ENCODE measurements at regions not wholly inside any gene's neighbourhood (a gene's known extent, or its start where the extent isn't known, plus 50 kb on each side); places are given as distances from the start of the nearest gene placed in this dataset.
"Not testable (repeated sequence)": the region's sequence is repeated elsewhere in the genome, so short reads cannot be mapped to it uniquely, and the experiment has no call there.

DNA sequence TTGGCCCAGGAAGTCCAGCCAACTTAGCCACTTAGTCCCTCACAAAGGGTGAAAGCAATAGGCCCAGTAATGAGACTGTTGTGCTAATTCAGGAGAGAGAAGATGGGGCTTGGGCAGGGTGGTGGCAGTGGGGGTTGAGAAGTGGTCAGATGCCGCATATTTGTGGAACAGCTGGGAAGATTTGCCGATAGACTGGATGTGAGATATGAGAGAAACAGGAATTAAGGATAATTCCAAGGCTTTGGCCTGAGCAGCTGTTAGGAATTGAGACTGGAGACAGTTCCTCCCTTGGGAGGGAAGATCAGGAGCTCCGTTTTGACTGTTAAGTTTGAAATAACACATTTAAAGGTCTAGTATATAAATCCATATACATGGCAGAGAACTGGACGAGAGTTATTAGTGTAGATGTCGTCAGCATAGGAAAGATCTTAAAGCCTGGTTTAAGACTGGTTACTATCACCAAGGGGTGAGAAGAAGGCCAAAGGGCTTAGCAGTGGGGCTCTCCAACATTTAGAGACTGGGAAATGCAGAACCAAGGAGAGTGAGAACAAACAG, 323.7 kb upstream of the FAM78B start:
- no peak for DNase-seq (ENCODE audit: low read depth)

DNA sequence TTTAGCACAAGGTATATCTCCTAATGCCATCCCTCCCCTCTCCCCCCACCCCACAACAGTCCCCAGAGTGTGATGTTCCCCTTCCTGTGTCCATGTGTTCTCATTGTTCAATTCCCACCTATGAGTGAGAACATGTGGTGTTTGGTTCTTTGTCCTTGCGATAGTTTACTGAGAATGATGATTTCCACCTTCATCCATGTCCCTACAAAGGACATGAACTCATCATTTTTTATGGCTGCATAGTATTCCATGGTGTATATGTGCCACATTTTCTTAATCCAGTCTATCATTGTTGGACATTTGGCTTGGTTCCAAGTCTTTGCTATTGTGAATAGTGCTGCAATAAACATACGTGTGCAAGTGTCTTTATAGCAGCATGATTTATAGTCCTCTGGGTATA, 327.0 kb upstream of the FAM78B start:
- not testable (repeated sequence) for DNase-seq (ENCODE audit: low read depth)

DNA sequence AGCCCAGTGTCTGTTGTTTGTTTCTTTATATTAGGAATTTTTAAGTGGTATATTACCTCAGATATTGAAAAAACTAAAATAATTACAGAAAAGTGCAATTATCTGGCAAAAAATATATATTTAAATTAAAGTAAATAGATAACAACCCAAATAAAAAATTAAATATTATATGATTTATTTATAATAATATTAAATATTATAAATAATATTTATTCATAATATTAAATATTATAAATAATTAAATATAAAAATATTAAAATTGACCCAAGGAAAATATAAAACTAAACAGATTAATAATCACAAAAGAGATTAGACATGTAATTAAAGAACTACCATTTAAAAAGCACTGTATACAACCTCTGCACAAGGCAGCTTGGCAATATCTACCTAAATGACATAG, 331.9 kb upstream of the POGK start:
- DNase-seq (ENCODE audit: low read depth) = no peak

DNA sequence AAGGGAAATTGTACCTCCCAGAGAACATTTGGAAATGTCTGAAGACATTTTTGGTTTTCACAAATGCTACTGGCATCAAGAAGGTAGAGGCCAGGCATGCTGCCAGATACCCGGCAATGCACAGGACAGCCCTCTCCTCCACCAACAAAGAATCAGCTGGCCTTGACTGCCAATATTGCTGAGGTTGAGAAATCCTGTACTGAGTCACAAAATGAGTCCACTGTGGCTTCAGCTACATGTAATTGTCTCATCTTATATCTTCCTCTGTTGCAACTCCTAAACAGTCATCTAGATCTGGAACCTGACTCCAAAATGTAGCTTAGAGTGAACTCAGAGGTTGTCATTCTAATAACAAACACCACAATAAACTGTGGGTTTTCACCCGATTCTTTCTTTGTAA, 327.5 kb upstream of the POGK start:
- DNase-seq (ENCODE audit: low read depth) = no peak

DNA sequence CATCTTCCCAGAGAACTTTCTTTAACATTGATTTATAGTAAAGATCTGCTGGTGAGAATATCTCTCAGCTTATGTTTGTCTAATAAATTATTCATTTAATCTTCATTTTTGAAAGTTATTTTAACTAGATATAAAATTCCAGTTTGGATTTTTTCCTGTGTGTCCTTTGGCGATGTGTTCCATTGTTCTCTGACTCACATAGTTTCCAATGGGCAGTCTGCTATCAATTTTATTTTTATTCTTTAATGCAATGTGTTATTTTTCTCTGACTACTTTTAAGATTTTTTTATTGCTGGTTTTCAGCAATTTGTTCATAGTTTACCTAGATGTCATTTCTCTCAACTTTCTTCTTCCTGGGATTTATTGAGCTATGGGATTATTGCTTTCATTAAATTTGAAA, 325.2 kb upstream of the POGK start:
- DNase-seq (ENCODE audit: low read depth) = no peak

DNA sequence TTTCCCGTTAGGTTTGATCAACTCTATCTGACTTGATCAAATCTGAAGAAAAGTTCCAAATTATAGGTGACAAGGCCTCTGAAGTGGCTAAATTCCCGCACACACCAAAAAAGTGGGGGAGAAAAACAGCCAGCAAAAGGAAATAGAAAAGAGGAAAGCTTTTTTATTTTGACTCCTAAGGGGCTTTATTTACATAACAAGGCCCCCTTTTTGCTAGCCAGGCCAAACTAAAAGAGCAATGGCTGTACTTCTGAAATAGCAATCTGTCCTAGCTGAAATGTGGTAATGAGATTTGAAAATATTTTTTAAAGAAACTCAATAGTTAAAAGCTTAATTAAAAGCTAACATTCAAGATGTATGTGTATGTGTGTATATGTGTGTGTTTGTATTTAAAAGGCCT, 311.5 kb upstream of the POGK start:
- DNase-seq (ENCODE audit: low read depth) = no peak

DNA sequence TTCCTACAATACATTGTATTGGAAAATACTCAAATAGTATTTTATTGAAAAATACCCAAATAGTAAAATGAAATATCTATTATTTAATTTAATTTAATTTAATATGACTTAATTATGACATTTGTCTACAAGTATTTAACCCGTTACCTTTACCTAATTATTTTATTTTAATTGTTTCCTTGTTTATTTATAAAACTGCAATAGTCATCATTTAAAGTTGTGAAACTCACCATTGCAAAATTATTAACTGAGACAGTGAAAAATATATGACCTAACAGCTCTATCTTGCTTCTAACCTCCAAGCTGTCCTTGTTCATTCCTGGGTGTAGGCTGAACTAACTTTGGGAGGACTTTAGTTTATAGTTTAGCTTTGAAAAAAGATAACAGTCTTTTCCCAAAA, 300.6 kb upstream of the POGK start:
- DNase-seq (ENCODE audit: low read depth) = no peak

DNA sequence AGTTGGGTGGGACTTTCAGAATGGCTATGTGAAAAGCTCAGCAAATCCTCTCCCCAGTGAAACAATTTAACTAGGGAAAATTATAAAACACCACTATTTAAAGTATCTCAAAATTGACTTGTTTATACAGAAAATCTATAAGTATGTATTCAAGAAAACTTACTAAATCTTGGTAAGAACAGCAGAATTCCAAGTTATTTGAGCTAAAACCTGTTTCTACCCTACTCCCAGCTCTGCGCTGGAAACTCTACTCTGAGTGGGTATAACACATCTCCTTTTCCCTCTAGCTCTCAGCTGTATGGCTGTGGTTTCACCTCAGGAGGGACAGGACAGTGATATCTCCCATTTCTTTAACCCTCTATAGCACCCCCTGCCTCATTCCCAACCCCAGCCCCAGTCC, 295.2 kb upstream of the POGK start:
- no peak for DNase-seq (ENCODE audit: low read depth)

DNA sequence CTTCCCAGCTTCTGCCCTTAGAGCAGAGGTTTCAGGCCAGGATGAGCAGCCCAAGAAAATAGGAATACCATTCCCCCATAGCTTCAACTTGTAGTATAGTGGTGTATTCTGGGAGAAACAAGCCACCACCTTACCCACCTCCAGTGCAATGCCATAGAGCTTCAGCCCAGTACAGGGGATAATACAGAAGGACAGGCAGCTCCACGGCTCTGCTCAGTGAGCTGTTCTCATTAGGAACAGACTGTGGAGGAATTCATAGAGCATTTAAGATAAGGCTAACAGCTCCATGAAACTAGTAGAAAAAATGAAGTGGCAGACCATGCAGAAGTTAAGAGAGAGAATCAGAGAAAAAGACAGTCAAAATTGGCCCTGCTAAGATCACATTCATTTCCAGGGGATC, 294.7 kb upstream of the POGK start:
- no peak for DNase-seq (ENCODE audit: low read depth)

DNA sequence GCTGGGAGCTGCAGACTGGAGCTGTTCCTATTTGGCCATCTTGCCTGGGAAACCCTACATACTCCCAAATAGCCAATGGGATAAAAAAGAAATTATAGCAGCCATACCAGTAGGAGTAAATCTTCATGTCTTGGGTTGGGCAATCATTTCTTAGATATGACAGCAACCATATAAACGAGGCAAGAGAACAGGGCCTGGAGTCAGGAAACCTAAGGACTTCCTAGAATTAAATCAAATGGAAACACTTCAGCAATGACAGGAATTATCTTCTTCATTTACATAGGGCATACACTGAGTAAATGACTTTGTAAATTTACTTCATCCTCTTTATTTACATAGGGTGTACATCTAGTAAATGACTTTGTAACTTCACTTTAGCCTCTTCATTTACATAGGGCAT, 286.6 kb upstream of the POGK start:
- DNase-seq (ENCODE audit: low read depth) = no peak

DNA sequence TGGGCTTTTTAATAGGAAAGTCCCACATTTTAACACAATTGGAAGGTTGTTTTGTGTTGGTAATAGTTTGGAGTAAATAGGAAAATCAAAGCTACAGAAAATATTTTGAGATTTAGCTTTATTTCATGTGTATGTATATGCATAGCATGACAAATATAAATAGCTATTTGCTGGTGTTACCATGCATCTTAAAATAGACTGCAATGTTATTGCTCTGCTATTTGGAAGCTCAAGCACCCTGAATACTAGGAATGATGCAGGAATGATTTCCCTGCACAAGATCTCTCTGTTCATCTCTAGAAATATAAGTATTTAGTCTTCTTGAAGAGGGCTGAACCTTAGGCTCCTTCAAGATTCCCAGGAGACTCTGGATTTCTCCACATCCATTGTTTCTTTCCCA, 268.3 kb upstream of the POGK start:
- DNase-seq (ENCODE audit: low read depth) = no peak

DNA sequence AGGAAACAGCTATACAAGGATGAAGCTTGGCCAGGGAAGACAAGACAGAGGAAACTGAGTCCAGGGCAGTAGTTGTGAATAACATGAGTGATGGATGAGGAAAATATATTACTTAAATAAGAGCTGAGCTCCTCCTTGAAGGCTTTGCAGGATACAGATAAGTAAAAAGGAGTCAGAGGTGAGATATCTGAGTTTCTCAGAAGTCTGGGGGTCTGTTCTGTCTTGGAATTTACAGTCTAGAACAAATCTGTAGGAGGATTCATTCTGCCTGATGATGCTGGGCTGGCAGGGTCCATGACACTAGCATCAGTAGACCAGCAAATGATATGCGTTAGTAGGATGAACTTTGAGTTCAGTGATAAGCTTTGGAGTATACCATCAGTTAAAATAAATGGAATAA, 266.1 kb upstream of the POGK start:
- no peak for DNase-seq (ENCODE audit: low read depth)

DNA sequence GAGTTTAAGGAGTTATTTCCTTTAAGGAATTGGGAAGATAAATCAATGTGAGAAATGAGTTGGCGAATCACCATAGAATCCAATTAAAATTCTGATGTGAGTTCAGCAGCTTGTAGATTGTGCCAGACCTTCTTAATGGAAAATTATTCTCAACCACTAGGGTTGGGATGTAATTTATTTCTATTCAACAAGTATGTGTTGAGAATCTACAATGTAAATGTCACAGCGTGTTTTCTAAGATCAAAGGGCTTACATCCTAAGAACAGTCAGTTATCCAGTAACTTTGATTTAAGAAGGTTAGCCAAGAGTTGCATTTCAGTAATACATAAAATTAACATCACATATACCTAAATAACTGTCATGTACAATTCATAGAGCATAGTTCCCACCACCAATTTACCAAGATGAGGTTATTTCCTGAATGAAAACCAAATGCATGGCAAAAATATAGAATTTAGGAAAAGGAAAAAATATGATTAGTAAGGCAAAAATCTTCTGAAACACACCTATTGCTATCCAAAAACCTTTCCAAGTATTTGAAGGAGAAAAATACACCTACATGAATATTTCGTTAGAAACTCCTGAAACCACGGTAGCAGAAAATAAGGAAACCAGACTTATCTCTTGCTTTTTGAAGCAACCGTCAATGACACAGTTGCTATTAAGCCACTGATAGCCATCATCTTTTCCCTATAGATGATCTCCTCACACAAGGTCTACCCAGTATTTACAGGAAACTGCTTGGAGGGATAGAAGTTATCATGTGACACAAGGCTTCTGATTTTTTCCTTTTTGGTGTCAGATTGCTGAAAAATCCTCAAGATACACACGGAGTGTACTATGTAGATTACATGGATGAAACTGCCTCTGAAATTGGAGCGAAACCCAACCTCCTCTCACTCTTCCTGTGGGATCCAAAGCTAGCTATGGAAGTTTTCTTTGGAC, 259.4 kb upstream of the POGK start:
- no peak for DNase-seq (ENCODE audit: low read depth)

DNA sequence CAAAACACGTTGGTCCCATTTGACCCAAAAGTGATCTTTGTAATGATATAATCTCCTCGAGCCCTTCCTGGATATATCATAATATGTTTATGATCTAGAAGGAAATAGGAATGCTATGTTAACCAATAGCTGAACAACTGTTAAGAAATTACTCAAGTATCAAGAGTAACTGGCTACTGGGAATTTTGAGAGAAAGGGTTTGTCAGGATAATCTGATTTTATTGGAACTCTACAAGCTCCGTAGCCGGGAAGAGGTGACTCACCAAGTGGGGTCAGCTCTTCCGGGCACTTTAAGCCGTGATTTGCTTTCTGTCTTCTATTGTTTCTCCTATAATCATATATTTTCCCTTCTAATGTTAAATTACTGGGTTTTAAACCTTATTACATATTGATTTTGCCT, 250.5 kb upstream of the POGK start:
- no peak for DNase-seq (ENCODE audit: low read depth)

DNA sequence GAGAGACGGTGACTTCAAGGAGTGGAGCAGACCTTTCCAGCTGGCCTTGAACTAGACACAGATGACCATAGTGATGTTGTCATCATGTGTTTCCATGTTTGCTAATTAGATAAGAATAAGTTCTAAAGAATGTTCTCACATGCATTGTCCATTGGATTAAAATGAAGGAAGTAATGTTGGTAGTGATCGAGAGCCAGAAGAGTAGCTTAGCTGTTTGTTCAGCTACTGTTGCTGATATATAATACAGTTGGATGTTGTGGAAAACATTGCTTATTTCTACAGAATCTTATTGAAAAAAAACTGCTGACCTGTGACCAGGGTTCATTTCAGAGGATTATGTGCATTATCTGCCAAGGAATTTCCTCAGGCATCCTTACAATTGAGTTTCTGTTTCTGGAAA, 249.1 kb upstream of the POGK start:
- DNase-seq (ENCODE audit: low read depth) = no peak

DNA sequence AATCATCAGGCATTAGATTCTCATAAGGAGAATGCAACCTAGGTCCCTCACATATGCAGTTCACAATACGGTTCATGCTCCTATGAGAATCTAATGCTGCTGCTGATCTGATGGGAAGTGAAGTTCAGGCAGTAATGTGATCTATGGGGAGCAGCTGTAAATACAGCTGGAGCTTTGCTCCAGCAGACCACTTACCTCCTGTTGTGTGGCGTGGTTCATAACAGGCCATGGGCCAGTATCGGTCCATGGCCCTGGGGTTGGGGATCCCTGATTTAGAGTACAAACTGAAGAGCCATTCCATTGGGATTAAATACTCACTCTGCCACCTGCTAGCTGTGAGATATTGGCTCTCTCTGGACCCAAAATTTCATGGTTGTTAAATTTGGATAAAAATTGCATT, 244.6 kb upstream of the POGK start:
- no peak for DNase-seq (ENCODE audit: low read depth)

DNA sequence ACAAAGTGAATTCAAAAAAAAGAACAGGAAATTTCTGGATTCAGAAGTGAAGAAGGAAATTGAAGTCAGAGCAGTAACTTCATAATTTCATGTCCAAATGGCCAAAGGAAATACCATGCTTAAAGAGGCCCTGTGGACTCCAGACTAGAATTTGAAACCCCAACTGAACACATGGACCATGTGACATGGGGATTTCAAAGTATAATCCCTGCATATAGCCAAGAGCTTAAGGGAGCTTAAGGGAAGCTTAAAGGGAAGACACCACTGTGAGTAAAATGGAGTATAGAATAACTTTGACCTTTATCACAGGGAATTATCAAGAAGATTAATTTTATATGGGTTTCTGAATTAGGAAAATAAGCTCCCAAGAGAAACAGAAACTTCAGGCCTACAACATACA, 241.8 kb upstream of the POGK start:
- DNase-seq (ENCODE audit: low read depth) = no peak

DNA sequence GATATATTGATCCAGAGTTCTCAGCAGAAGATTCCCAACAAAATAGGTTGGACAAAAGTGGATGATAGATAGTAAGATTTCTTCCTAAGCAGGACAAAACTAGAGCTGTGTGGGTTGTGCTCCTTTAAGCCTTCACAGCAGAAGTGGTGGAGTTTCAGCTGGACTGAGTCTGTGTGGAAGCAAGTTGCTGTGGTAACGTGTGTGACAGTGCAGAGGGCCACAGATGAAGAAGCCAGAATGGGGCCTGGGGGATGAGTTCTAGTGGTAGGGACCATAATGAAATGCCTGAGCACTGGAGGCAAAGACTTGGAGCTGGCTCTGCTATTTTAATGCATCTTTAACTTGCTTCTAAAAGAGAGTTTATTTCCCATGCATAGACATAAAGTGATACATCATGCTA, 238.7 kb upstream of the POGK start:
- DNase-seq (ENCODE audit: low read depth) = no peak

DNA sequence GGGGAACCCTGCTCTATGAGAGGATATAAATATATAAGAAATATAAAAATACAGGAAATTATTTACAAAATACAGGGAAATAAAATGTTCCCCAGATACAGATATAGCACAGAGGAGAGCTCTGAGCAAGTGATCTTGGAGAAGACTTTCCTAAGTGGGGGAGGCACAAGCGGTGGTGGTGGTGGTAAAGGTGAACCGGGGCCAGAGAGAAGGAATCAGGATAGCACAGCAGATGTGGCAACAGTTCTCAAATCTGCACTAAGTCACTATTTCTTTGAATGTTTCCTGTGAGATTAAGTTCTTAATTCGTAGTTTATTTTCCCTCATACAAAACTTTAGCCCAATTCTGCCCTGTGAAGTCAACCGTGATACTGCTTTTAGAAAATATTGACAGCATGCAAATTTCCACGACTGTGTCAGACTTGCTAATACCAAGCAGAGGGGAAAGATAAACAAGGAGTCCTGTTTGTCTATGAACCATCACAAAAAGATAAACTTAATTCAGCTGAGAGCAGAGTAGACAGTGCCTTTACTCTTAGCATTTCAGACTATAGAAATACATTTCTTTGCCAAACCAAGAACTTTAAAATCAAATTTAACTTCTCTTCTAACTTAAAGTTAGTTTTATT, 237.5 kb upstream of the POGK start:
- DNase-seq (ENCODE audit: low read depth) = no peak

DNA sequence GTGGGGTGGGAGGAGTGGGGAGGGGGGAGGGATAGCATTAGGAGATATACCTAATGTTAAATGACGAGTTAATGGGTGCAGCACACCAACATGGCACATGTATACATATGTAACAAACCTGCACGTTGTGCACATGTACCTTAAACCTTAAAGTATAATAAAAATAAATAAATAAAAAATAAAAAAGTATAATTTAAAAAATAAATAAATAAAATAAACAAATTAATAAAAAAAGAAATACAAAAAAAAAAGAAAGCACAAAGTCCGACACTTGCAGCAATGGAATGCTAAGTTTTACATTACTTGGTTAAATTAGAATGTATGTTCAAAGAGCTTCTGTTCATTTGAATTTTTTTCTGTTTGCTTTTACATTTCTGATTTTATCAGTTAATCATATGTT, 236.5 kb upstream of the POGK start:
- not testable (repeated sequence) for DNase-seq (ENCODE audit: low read depth)

DNA sequence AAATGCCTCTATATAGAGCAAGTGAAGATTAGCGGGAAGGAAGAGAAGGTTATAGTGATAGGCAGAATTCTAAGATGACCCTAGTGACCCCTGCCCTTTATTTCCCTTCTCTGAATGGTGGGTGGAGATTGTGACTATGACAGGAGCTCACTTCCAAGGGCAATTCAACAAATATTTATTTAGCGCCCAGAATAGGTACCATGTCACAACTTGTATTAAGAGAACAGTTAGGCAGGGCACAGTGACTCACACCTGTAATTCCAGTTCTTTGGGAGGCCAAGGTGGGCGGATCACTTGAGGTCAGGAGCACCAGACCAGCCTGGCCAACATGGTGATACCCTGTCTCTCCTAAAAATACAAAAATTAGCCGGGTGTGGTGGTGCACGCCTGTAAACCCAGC, 236.0 kb upstream of the POGK start:
- DNase-seq (ENCODE audit: low read depth) = no peak

DNA sequence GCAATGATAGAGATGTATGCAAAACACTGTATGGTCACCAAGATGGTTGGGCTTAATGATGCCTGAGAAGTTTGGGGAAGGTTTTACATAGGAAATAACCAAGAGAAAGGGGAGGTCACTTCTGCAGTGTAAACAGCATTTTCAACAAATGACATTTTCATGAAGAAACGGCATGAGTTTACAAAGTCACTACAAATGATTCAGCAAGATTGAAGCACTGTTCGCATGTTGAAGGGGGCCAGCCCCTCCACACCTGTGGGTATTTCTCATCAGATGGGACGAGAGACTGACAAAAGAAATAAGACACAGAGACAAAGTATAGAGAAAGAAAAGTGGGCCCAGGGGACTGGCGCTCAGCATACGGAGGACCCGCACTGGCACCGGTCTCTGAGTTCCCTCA, 234.1 kb upstream of the POGK start:
- no peak for DNase-seq (ENCODE audit: low read depth)

DNA sequence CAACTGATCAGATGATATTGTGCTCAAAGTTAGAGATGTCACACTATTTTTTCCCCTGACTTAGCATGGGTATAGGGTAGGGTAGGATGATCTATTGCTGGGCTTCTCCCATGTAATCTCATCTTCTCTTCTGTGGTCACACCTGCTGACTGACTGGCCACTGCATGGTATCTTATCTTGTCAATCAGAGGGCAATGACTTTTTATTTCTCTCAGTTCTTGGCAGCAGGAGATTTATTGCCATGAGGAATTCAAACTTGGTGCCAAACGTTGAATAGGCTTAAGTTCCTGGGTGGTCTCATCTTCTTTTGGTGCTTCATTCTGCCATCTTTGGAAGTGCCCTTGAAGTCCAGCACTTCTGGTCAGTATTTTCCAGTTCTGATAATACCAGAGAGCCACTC, 226.4 kb upstream of the POGK start:
- DNase-seq (ENCODE audit: low read depth) = no peak

DNA sequence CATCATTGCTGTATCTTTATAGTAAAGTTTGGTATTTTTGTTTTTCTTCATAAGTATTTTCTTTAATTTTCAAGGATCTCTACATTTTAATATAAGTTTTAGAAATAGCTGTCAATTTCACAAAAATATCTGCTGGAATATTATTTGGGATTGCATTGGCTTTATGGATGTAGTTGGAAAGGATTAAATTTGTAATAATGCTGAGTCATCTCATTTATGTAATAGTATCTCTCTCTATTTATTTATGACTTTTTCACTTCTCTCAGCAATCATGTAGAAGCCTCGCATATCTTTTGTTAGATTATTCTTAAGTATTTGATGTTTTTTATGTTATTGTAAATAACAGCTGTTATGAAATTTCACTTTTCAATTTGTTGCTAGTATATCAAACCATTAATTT, 223.1 kb upstream of the POGK start:
- DNase-seq (ENCODE audit: low read depth) = no peak
